HG02588 (cell line): ENCODE measurements at regions not wholly inside any gene's neighbourhood (a gene's known extent, or its start where the extent isn't known, plus 50 kb on each side); places are given as distances from the start of the nearest gene placed in this dataset.

Source experiments
- ATAC-seq: cut with Tn5 transposase; IDR thresholded peaks from one replicate; pipeline ENCODE4 v1.9.1; 2021; ENCODE audit warnings: mild to moderate bottlenecking, moderate library complexity; ENCODE audit not compliant: unreplicated experiment

- ATAC-seq: no peak
Observed at GRCh38 chr14:51145246-51145645, 50.3 kb upstream of the TRIM9 start.

- no peak for ATAC-seq
Observed at GRCh38 chr14:51147183-51147582, 52.3 kb upstream of the TRIM9 start.

GRCh38 chr14:51155326-51155725, 60.4 kb upstream of the TRIM9 start:
- ATAC-seq: no peak

- no peak for ATAC-seq
Observed at GRCh38 chr14:51157012-51157411, 62.1 kb upstream of the TRIM9 start.

GRCh38 chr14:51160871-51161270, 66.0 kb upstream of the TRIM9 start:
- no peak for ATAC-seq

- ATAC-seq: no peak
Observed at GRCh38 chr14:51165415-51165814, 70.5 kb upstream of the TRIM9 start.

GRCh38 chr14:51167587-51168214, 72.3 kb upstream of the TMX1 start:
- no peak for ATAC-seq

GRCh38 chr14:51168215-51168613, 71.8 kb upstream of the TMX1 start:
- no peak for ATAC-seq

- no peak for ATAC-seq
Observed at GRCh38 chr14:51173863-51174262, 66.2 kb upstream of the TMX1 start.

GRCh38 chr14:51176839-51177238, 63.2 kb upstream of the TMX1 start:
- ATAC-seq: no peak

- peak; percentile 85 for ATAC-seq
Observed at GRCh38 chr14:51180577-51180976, 59.5 kb upstream of the TMX1 start.

- no peak for ATAC-seq
Observed at GRCh38 chr14:51182131-51182565, 57.9 kb upstream of the TMX1 start.

- no peak for ATAC-seq
Observed at GRCh38 chr14:51185180-51185579, 54.9 kb upstream of the TMX1 start.

- peak; percentile 76 for ATAC-seq
Observed at GRCh38 chr14:51185754-51186153, 54.3 kb upstream of the TMX1 start.

GRCh38 chr14:51188566-51189185, 51.4 kb upstream of the TMX1 start:
- ATAC-seq: no peak

GRCh38 chr14:51189600-51190376, 50.3 kb upstream of the TMX1 start:
- no peak for ATAC-seq
